ENCODE measurements at regions not wholly inside any gene's neighbourhood (a gene's known extent, or its start where the extent isn't known, plus 50 kb on each side); places are given as distances from the start of the nearest gene placed in this dataset.
A peak's percentile ranks its signal among the peaks of the same experiment; 100 is the strongest.

DNA sequence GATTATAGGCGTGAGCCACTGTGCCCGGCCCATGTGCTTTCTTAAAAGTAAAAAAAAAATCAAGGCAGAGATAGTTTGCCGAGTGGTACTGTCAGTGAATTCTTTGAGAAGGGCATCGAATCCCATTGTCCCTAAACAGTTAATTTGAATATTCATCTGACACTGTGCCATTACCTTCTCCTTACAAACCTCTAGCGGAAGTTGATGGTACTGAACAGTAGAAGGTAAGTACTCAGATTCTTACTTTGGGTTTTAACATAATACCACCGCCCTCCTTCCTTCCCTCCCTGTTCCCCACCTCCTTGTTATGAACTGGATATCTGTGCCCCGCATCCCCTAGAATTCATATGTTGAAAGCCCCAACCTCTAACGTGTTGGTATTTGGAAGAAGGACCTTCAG, 58.2 kb upstream of the CLMP start:
- Histone ChIP-seq H3K4me3 (ENCODE audit: insufficient read depth, low read length) (no peak overlapping the region), H3K9me3 (ENCODE audit: low read depth, low read length) (no peaks in the 10 kb centered on the region), H2AFZ (ENCODE audit: low read length) (no peak overlapping the region), H4K20me1 (ENCODE audit: insufficient read depth, low read length) (no peaks in the 10 kb centered on the region), H3K27me3 (ENCODE audit: insufficient read depth, low read length) (no peaks in the 10 kb centered on the region), H3K79me2 (ENCODE audit: insufficient read depth, low read length) (no peaks in the 10 kb centered on the region), H3K4me2 (ENCODE audit: insufficient read depth, low read length) (no peak overlapping the region), H3K27ac (ENCODE audit: low read depth, low read length) (no peak overlapping the region), H3K36me3 (ENCODE audit: insufficient read depth, low read length) (no peaks in the 10 kb centered on the region), H3K4me1 (ENCODE audit: insufficient read depth, low read length) (peaks cover 19% of the 10 kb centered on the region)
- DNase-seq (ENCODE audit: insufficient read length, low spot score, missing footprints): no peak
- TF ChIP-seq, protein P1, sequence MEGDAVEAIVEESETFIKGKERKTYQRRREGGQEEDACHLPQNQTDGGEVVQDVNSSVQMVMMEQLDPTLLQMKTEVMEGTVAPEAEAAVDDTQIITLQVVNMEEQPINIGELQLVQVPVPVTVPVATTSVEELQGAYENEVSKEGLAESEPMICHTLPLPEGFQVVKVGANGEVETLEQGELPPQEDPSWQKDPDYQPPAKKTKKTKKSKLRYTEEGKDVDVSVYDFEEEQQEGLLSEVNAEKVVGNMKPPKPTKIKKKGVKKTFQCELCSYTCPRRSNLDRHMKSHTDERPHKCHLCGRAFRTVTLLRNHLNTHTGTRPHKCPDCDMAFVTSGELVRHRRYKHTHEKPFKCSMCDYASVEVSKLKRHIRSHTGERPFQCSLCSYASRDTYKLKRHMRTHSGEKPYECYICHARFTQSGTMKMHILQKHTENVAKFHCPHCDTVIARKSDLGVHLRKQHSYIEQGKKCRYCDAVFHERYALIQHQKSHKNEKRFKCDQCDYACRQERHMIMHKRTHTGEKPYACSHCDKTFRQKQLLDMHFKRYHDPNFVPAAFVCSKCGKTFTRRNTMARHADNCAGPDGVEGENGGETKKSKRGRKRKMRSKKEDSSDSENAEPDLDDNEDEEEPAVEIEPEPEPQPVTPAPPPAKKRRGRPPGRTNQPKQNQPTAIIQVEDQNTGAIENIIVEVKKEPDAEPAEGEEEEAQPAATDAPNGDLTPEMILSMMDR (IDR thresholded peaks at IDR 0.05; ENCODE audit: extremely low read depth, low read depth, low read length): no peak

DNA sequence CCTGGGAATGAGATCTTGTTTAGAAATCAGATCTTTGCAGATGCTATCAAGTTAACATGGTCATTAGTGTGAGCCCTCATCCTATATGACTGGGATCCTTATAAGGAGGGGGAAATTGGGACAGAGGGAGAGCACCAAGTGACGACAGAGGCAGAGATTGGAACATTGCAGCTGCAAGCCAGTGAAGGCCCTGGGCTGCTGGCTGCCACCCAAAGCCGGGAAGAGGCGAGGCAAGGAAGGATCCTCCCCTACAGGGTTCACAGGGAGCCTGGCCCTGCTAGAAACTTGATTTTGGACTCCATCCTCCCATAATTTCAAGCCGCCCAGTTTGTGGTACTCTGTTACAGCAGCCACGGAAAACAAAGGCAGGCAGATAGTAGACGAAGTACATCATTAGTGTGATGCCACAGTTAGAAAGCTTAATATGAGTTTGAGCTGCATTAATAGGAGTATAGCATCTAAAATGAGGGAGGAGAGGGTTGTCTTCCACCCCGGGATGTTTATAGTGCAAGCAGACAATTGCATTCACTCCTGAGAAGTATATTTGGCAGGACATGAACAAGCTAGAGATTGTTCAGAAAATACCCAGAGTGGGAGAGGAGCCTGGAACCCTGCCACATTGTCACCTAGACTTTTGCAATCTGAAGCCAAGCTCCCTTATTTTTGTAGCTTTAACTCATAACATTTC, 56.8 kb upstream of the CLMP start:
- Histone ChIP-seq H3K27me3 (ENCODE audit: insufficient read depth, low read length) (no peaks in the 10 kb centered on the region), H2AFZ (ENCODE audit: low read length) (no peak overlapping the region), H3K79me2 (ENCODE audit: insufficient read depth, low read length) (no peaks in the 10 kb centered on the region), H4K20me1 (ENCODE audit: insufficient read depth, low read length) (no peaks in the 10 kb centered on the region), H3K27ac (ENCODE audit: low read depth, low read length) (no peak overlapping the region), H3K4me1 (ENCODE audit: insufficient read depth, low read length) (peaks cover 25% of the 10 kb centered on the region), H3K36me3 (ENCODE audit: insufficient read depth, low read length) (no peaks in the 10 kb centered on the region), H3K9me3 (ENCODE audit: low read depth, low read length) (no peaks in the 10 kb centered on the region), H3K4me3 (ENCODE audit: insufficient read depth, low read length) (no peak overlapping the region), H3K4me2 (ENCODE audit: insufficient read depth, low read length) (no peak overlapping the region)
- DNase-seq (ENCODE audit: insufficient read length, low spot score, missing footprints): peak; percentile 73
- TF ChIP-seq, protein P1 (IDR thresholded peaks at IDR 0.05; ENCODE audit: extremely low read depth, low read depth, low read length): no peak

DNA sequence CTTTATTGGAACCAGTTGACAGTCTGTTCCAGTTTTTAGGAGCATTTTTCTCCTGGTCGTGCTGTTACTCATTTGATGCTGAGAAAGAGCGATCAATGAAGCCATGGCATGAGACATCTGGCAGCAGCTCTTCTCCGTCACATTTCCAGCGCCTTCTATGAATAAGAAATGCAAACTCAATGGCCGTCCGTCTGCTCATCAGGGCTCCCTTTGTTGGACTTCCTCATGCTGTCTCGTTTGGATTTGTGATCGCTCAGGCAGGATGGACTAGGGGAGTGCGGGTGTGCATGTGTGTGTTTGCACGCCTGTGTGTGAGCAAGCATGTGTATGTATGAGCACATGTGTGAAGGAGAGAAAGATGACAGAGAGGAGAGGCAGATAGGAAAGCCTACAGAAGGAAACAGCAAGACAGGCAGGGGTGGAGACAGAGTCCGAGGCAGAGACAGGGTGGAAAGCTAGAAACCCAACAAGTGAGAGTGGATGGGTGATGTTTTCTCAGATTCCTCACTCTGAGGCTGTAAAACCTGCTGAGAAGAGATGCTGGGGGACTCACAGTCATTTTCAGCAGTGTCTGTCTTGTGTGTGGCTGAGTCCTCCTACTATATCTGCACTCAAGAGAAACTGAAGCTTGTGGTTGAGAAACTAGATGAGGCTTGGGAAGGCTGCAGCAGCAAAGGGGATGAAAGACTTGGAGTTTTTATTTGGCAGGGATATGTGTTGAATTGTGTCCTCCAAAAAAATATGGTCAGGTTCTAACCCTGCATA, 56.0 kb upstream of the CLMP start:
- no peaks in the 10 kb centered on the region for H4K20me1 ChIP-seq (ENCODE audit: insufficient read depth, low read length)
- no peaks in the 10 kb centered on the region for H3K9me3 ChIP-seq (ENCODE audit: low read depth, low read length)
- TF ChIP-seq, protein P1 (IDR thresholded peaks at IDR 0.05; ENCODE audit: extremely low read depth, low read depth, low read length): no peak
- H3K79me2 ChIP-seq (ENCODE audit: insufficient read depth, low read length): no peaks in the 10 kb centered on the region
- H2AFZ ChIP-seq (ENCODE audit: low read length): peak overlapping the region; percentile 47
- H3K27me3 ChIP-seq (ENCODE audit: insufficient read depth, low read length): no peaks in the 10 kb centered on the region
- no peak overlapping the region for H3K27ac ChIP-seq (ENCODE audit: low read depth, low read length)
- H3K4me2 ChIP-seq (ENCODE audit: insufficient read depth, low read length): no peak overlapping the region
- H3K36me3 ChIP-seq (ENCODE audit: insufficient read depth, low read length): no peaks in the 10 kb centered on the region
- H3K4me1 ChIP-seq (ENCODE audit: insufficient read depth, low read length): peaks cover 25% of the 10 kb centered on the region
- H3K4me3 ChIP-seq (ENCODE audit: insufficient read depth, low read length): no peak overlapping the region
- DNase-seq (ENCODE audit: insufficient read length, low spot score, missing footprints): peak; percentile 64

DNA sequence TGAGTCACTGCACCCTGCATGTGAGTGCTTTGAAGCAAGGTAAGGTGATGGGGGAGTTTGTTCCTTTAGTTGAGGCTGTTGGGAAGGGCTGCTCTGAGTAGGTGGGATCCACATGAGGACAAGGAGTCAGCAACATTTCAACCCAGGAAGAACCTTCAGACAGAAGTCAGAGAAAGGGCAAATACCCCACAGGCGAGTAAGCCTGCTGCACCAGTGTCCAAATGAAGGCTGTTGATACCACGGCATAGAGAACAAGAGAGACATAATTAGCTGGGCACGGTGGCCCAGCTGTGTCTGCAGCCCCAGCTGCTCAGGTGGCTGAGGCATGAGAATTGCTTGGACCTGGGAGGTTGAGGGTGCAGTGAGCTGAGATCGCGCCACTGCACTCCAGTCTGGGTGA, 54.3 kb upstream of the CLMP start:
- Histone ChIP-seq H3K27ac (ENCODE audit: low read depth, low read length) (no peak overlapping the region), H3K4me2 (ENCODE audit: insufficient read depth, low read length) (no peak overlapping the region), H3K27me3 (ENCODE audit: insufficient read depth, low read length) (no peaks in the 10 kb centered on the region), H3K79me2 (ENCODE audit: insufficient read depth, low read length) (no peaks in the 10 kb centered on the region), H3K36me3 (ENCODE audit: insufficient read depth, low read length) (no peaks in the 10 kb centered on the region), H2AFZ (ENCODE audit: low read length) (no peak overlapping the region), H4K20me1 (ENCODE audit: insufficient read depth, low read length) (no peaks in the 10 kb centered on the region), H3K9me3 (ENCODE audit: low read depth, low read length) (no peaks in the 10 kb centered on the region), H3K4me3 (ENCODE audit: insufficient read depth, low read length) (no peak overlapping the region), H3K4me1 (ENCODE audit: insufficient read depth, low read length) (peaks cover 25% of the 10 kb centered on the region)
- DNase-seq (ENCODE audit: insufficient read length, low spot score, missing footprints): no peak
- TF ChIP-seq, protein P1 (IDR thresholded peaks at IDR 0.05; ENCODE audit: extremely low read depth, low read depth, low read length): no peak
